ENCODE measurements at regions not wholly inside any gene's neighbourhood (a gene's known extent, or its start where the extent isn't known, plus 50 kb on each side); places are given as distances from the start of the nearest gene placed in this dataset.

DNA sequence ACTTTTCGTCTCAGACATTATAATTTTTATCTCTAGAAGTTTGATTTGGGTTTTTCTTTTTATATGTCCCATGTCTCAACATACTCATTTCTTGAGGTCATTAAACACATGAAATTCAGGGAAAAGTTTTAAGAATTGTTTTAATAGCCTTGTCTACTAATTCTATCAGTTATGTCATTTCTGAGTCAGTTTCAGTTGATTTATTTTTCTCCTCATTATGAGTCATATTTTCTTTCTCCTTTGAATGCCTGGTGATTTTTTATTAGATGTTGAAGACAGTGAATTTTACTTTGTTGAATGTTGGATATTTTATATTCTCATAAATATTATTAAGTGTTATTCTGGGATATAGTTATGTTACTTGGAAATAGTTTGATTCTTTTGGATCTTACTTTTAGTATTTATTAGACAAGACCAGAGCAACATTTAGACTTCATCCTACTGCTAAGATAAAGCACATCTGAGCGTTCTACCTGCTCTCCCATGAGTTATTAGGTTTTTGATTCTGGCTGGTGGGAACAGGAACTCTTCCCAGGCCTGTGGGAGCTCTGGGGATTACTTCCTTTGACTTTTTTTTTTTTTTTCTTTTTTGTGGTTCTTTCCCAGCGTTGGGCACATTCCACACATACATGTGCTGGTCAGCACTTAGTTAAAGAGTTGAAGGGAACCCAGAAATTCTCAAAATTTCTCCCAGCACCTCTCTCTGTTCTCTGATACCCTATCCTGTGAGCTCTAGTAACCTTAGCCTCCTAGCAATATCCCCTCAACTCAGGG is 1157.7 kb downstream of the BCL11B start:
- DNase-seq (ENCODE audit: low spot score) = no peak
- TF ChIP-seq, protein P1, sequence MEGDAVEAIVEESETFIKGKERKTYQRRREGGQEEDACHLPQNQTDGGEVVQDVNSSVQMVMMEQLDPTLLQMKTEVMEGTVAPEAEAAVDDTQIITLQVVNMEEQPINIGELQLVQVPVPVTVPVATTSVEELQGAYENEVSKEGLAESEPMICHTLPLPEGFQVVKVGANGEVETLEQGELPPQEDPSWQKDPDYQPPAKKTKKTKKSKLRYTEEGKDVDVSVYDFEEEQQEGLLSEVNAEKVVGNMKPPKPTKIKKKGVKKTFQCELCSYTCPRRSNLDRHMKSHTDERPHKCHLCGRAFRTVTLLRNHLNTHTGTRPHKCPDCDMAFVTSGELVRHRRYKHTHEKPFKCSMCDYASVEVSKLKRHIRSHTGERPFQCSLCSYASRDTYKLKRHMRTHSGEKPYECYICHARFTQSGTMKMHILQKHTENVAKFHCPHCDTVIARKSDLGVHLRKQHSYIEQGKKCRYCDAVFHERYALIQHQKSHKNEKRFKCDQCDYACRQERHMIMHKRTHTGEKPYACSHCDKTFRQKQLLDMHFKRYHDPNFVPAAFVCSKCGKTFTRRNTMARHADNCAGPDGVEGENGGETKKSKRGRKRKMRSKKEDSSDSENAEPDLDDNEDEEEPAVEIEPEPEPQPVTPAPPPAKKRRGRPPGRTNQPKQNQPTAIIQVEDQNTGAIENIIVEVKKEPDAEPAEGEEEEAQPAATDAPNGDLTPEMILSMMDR (IDR thresholded peaks at IDR 0.05; ENCODE audit: poor library complexity, severe bottlenecking) = no peak

GRCh38 chr14:98114946-98115345 is 1157.1 kb downstream of the BCL11B start:
- ATAC-seq (ENCODE audit: low read depth) = peak; percentile 46; the same call in 1 of the 3 replicates
- TF ChIP-seq, protein P1 (IDR thresholded peaks at IDR 0.05; ENCODE audit: poor library complexity, severe bottlenecking) = no peak
- DNase-seq (ENCODE audit: low spot score) = no peak

More for the DNA sequence above, 1157.7 kb downstream of the BCL11B start:
- H3K4me3 ChIP-seq (ENCODE audit: severe bottlenecking) = no peak overlapping the region
- ATAC-seq (ENCODE audit: low read depth) = peak; percentile 73
- peaks cover 18% of the 10 kb centered on the region for H3K4me1 ChIP-seq (ENCODE audit: insufficient read depth, poor library complexity, severe bottlenecking)
- H3K9me3 ChIP-seq (ENCODE audit: severe bottlenecking) = no peaks in the 10 kb centered on the region
- no peaks in the 10 kb centered on the region for H3K27me3 ChIP-seq (ENCODE audit: insufficient read depth, poor library complexity, severe bottlenecking)
- peak overlapping the region; percentile 86 for H3K27ac ChIP-seq (ENCODE audit: poor library complexity, severe bottlenecking)
- H3K36me3 ChIP-seq (ENCODE audit: low read depth) = no peaks in the 10 kb centered on the region

GRCh38 chr14:98118749-98119148 is 1153.2 kb downstream of the BCL11B start:
- peaks cover 17% of the 10 kb centered on the region for H3K4me1 ChIP-seq (ENCODE audit: insufficient read depth, poor library complexity, severe bottlenecking)
- no peaks in the 10 kb centered on the region for H3K36me3 ChIP-seq (ENCODE audit: low read depth)
- no peaks in the 10 kb centered on the region for H3K27me3 ChIP-seq (ENCODE audit: insufficient read depth, poor library complexity, severe bottlenecking)
- TF ChIP-seq, protein P1 (IDR thresholded peaks at IDR 0.05; ENCODE audit: poor library complexity, severe bottlenecking) = no peak
- H3K9me3 ChIP-seq (ENCODE audit: severe bottlenecking) = no peaks in the 10 kb centered on the region
- ATAC-seq (ENCODE audit: low read depth) = no peak
- DNase-seq (ENCODE audit: low spot score) = no peak
- H3K27ac ChIP-seq (ENCODE audit: poor library complexity, severe bottlenecking) = no peak overlapping the region
- H3K4me3 ChIP-seq (ENCODE audit: severe bottlenecking) = no peak overlapping the region

More at GRCh38 chr14:98114946-98115345, 1157.1 kb downstream of the BCL11B start:
- Histone ChIP-seq H3K4me3 (ENCODE audit: severe bottlenecking) (no peak overlapping the region), H3K36me3 (ENCODE audit: low read depth) (no peaks in the 10 kb centered on the region), H3K27ac (ENCODE audit: poor library complexity, severe bottlenecking) (peak overlapping the region; percentile 86), H3K9me3 (ENCODE audit: severe bottlenecking) (no peaks in the 10 kb centered on the region), H3K27me3 (ENCODE audit: insufficient read depth, poor library complexity, severe bottlenecking) (no peaks in the 10 kb centered on the region), H3K4me1 (ENCODE audit: insufficient read depth, poor library complexity, severe bottlenecking) (peaks cover 18% of the 10 kb centered on the region)

- Histone ChIP-seq H3K27ac (ENCODE audit: poor library complexity, severe bottlenecking) (no peak overlapping the region), H3K27me3 (ENCODE audit: insufficient read depth, poor library complexity, severe bottlenecking) (no peaks in the 10 kb centered on the region), H3K36me3 (ENCODE audit: low read depth) (no peaks in the 10 kb centered on the region), H3K9me3 (ENCODE audit: severe bottlenecking) (no peaks in the 10 kb centered on the region), H3K4me3 (ENCODE audit: severe bottlenecking) (no peak overlapping the region), H3K4me1 (ENCODE audit: insufficient read depth, poor library complexity, severe bottlenecking) (peaks cover 7% of the 10 kb centered on the region)
- DNase-seq (ENCODE audit: low spot score) = no peak
- no peak for ATAC-seq (ENCODE audit: low read depth)
- TF ChIP-seq, protein P1 (IDR thresholded peaks at IDR 0.05; ENCODE audit: poor library complexity, severe bottlenecking) = no peak
Measured at GRCh38 chr14:98119739-98120138, 1152.3 kb downstream of the BCL11B start.

All from RWPE2 (cell line).